Astrocyte (in vitro differentiated cells and primary cell): ENCODE measurements at regions not wholly inside any gene's neighbourhood (a gene's known extent, or its start where the extent isn't known, plus 50 kb on each side); places are given as distances from the start of the nearest gene placed in this dataset.

Experiments
- DNase-seq: peaks from one replicate; pipeline ENCODE4 v3.0.0-alpha.2; 2010; ENCODE audit warnings: low read depth
- FAIRE-seq: peaks from 2 replicates; lab custom pipeline; 2011; peaks lifted over from hg19 to GRCh38; lab: Jason Lieb, UNC
- H2AFZ ChIP-seq: 2 replicates; pipeline ENCODE4 v1.6.0; 2012; ENCODE audit warnings: low read depth, low read length, inconsistent platforms
- H3K27ac ChIP-seq: 2 replicates; pipeline ENCODE4 v1.5.1; 2011; ENCODE audit warnings: low read depth, low read length, inconsistent platforms
- H3K27me3 ChIP-seq: 2 replicates; pipeline ENCODE4 v1.6.0; 2011; ENCODE audit warnings: low read length, inconsistent platforms; ENCODE audit not compliant: insufficient read depth
- H3K36me3 ChIP-seq: 2 replicates; pipeline ENCODE4 v1.5.1; 2011; ENCODE audit warnings: low read length, inconsistent platforms; ENCODE audit not compliant: insufficient read depth
- H3K4me1 ChIP-seq: 2 replicates; pipeline ENCODE4 v1.5.1; 2011; ENCODE audit warnings: low read length, inconsistent platforms; ENCODE audit not compliant: insufficient read depth
- H3K4me2 ChIP-seq: 2 replicates; pipeline ENCODE4 v1.6.0; 2012; ENCODE audit warnings: low read length, inconsistent platforms
- H3K4me3 ChIP-seq: 2 replicates; pipeline ENCODE4 v1.5.1; 2011; ENCODE audit warnings: low read depth, mild to moderate bottlenecking, low read length, inconsistent platforms; ENCODE audit not compliant: insufficient read depth
- H3K79me2 ChIP-seq: 2 replicates; pipeline ENCODE4 v1.6.0; 2012; ENCODE audit warnings: mild to moderate bottlenecking, low read length, inconsistent platforms; ENCODE audit not compliant: insufficient read depth
- H3K9ac ChIP-seq: 2 replicates; pipeline ENCODE4 v1.6.0; 2012; ENCODE audit warnings: mild to moderate bottlenecking, low read length, inconsistent platforms
- H3K9me3 ChIP-seq: 2 replicates; pipeline ENCODE4 v1.5.1; 2012; ENCODE audit warnings: low read depth, mild to moderate bottlenecking, low read length, inconsistent platforms; ENCODE audit not compliant: insufficient read depth
- H4K20me1 ChIP-seq: 2 replicates; pipeline ENCODE4 v1.6.0; 2012; ENCODE audit warnings: low read length, inconsistent platforms; ENCODE audit not compliant: insufficient read depth
- H3K27ac Mint-ChIP-seq: one replicate; pipeline ENCODE4 v1.8.0; 2021; ENCODE audit warnings: mild to moderate bottlenecking, mixed read lengths; ENCODE audit not compliant: unreplicated experiment
- H3K27me3 Mint-ChIP-seq: one replicate; pipeline ENCODE4 v1.8.0; 2021; ENCODE audit warnings: low read depth, mixed read lengths; ENCODE audit not compliant: unreplicated experiment
- H3K36me3 Mint-ChIP-seq: one replicate; pipeline ENCODE4 v1.8.0; 2021; ENCODE audit warnings: low read depth, mixed read lengths; ENCODE audit not compliant: unreplicated experiment
- H3K4me1 Mint-ChIP-seq: one replicate; pipeline ENCODE4 v1.8.0; 2021; ENCODE audit warnings: low read depth, mixed read lengths; ENCODE audit not compliant: unreplicated experiment
- H3K4me3 Mint-ChIP-seq: one replicate; pipeline ENCODE4 v1.8.0; 2021; ENCODE audit warnings: mild to moderate bottlenecking, moderate library complexity, mixed read lengths; ENCODE audit not compliant: unreplicated experiment
- H3K9me3 Mint-ChIP-seq: one replicate; pipeline ENCODE4 v1.8.0; 2021; ENCODE audit warnings: mild to moderate bottlenecking, mixed read lengths; ENCODE audit not compliant: unreplicated experiment
- EZH2 ChIP-seq: IDR thresholded peaks from 2 replicates; pipeline ENCODE4 v1.6.1; 2012; ENCODE audit warnings: mild to moderate bottlenecking, low read length, inconsistent platforms; ENCODE audit not compliant: insufficient read depth
- TF ChIP-seq, protein P1 (sequence below): IDR thresholded peaks from 2 replicates; pipeline ENCODE4 v1.5.1; 2011; ENCODE audit warnings: low read depth, mild to moderate bottlenecking, inconsistent platforms, low read length, moderate library complexity; ENCODE audit not compliant: insufficient read depth

DNA sequence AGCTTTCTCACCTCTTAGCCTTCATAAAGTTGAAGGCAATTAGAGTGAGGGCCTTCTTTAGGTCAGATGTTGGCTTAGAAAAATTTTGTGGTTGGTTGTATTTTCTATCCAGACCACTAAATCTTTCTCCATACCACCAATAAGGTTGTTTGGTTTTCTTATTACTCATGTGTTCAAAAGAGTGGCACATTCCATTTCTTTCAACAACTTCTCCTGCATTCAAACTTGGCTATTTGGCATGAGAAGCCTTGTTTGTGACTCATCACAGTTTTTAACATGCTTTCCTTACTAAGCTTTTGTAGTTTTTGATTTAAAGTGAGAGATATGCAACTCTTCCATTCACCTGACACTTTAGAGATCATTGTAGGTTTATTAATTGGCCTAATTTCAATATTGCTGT is 949.6 kb downstream of the TBC1D32 start:
- no peak overlapping the region for H3K4me2 ChIP-seq
- H2AFZ ChIP-seq: no peak overlapping the region
- H3K9me3 Mint-ChIP-seq: no peaks in the 10 kb centered on the region
- H3K9ac ChIP-seq: no peak overlapping the region
- H3K4me1 ChIP-seq: no peaks in the 10 kb centered on the region
- H3K36me3 Mint-ChIP-seq: no peaks in the 10 kb centered on the region
- H3K27me3 Mint-ChIP-seq: no peaks in the 10 kb centered on the region
- FAIRE-seq (peak; percentile 50), DNase-seq (peak; percentile 56)
- no peaks in the 10 kb centered on the region for H4K20me1 ChIP-seq
- H3K4me3 Mint-ChIP-seq: no peak overlapping the region
- H3K79me2 ChIP-seq: no peaks in the 10 kb centered on the region
- TF ChIP-seq, protein P1, sequence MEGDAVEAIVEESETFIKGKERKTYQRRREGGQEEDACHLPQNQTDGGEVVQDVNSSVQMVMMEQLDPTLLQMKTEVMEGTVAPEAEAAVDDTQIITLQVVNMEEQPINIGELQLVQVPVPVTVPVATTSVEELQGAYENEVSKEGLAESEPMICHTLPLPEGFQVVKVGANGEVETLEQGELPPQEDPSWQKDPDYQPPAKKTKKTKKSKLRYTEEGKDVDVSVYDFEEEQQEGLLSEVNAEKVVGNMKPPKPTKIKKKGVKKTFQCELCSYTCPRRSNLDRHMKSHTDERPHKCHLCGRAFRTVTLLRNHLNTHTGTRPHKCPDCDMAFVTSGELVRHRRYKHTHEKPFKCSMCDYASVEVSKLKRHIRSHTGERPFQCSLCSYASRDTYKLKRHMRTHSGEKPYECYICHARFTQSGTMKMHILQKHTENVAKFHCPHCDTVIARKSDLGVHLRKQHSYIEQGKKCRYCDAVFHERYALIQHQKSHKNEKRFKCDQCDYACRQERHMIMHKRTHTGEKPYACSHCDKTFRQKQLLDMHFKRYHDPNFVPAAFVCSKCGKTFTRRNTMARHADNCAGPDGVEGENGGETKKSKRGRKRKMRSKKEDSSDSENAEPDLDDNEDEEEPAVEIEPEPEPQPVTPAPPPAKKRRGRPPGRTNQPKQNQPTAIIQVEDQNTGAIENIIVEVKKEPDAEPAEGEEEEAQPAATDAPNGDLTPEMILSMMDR: no peak
- no peak for TF ChIP-seq EZH2
- peaks cover 2% of the 10 kb centered on the region for H3K27me3 ChIP-seq
- H3K4me1 Mint-ChIP-seq: peaks cover 8% of the 10 kb centered on the region
- H3K9me3 ChIP-seq: no peaks in the 10 kb centered on the region
- no peak overlapping the region for H3K27ac ChIP-seq
- no peak overlapping the region for H3K4me3 ChIP-seq
- H3K27ac Mint-ChIP-seq: peak overlapping the region; percentile 1
- H3K36me3 ChIP-seq: no peaks in the 10 kb centered on the region

GRCh38 chr6:120383681-120384080 is 950.6 kb downstream of the TBC1D32 start:
- Histone ChIP-seq H3K9me3 (no peaks in the 10 kb centered on the region), H3K9ac (no peak overlapping the region), H3K27ac (no peak overlapping the region), H3K4me3 (no peak overlapping the region), H3K27me3 (peaks cover 2% of the 10 kb centered on the region), H2AFZ (no peak overlapping the region), H3K36me3 (no peaks in the 10 kb centered on the region), H3K4me1 (no peaks in the 10 kb centered on the region), H3K4me2 (no peak overlapping the region), H3K79me2 (no peaks in the 10 kb centered on the region), H4K20me1 (no peaks in the 10 kb centered on the region)
- Mint-ChIP-seq H3K27me3 (no peaks in the 10 kb centered on the region), H3K36me3 (no peaks in the 10 kb centered on the region), H3K9me3 (no peaks in the 10 kb centered on the region), H3K4me3 (no peak overlapping the region), H3K4me1 (peaks cover 8% of the 10 kb centered on the region), H3K27ac (no peak overlapping the region)
- TF ChIP-seq, protein P1: no peak
- TF ChIP-seq EZH2: no peak
- FAIRE-seq (no peak), DNase-seq (no peak)

- Histone ChIP-seq H3K27me3 (no peaks in the 10 kb centered on the region), H3K9ac (no peak overlapping the region), H3K9me3 (no peaks in the 10 kb centered on the region), H3K4me1 (no peaks in the 10 kb centered on the region), H3K4me3 (no peak overlapping the region), H2AFZ (no peak overlapping the region), H3K4me2 (no peak overlapping the region), H3K36me3 (no peaks in the 10 kb centered on the region), H4K20me1 (no peaks in the 10 kb centered on the region), H3K79me2 (no peaks in the 10 kb centered on the region), H3K27ac (no peak overlapping the region)
- DNase-seq: no peak
- H3K27me3 Mint-ChIP-seq: no peaks in the 10 kb centered on the region
- H3K36me3 Mint-ChIP-seq: no peaks in the 10 kb centered on the region
- H3K9me3 Mint-ChIP-seq: no peaks in the 10 kb centered on the region
- H3K4me3 Mint-ChIP-seq: no peak overlapping the region
- no peak for FAIRE-seq
- no peaks in the 10 kb centered on the region for H3K4me1 Mint-ChIP-seq
- no peak for TF ChIP-seq EZH2
- TF ChIP-seq, protein P1: peak; percentile 60
- H3K27ac Mint-ChIP-seq: no peak overlapping the region
Measured at GRCh38 chr6:120378582-120379220, 955.6 kb downstream of the TBC1D32 start.
